COLO668 (cell line): ENCODE measurements at regions not wholly inside any gene's neighbourhood (a gene's known extent, or its start where the extent isn't known, plus 50 kb on each side); places are given as distances from the start of the nearest gene placed in this dataset.

Source experiments
- DNase-seq: peaks from one replicate; lab custom pipeline; 2025; ENCODE audit not compliant: unreplicated experiment; lab: John Stamatoyannopoulos, UW

DNA sequence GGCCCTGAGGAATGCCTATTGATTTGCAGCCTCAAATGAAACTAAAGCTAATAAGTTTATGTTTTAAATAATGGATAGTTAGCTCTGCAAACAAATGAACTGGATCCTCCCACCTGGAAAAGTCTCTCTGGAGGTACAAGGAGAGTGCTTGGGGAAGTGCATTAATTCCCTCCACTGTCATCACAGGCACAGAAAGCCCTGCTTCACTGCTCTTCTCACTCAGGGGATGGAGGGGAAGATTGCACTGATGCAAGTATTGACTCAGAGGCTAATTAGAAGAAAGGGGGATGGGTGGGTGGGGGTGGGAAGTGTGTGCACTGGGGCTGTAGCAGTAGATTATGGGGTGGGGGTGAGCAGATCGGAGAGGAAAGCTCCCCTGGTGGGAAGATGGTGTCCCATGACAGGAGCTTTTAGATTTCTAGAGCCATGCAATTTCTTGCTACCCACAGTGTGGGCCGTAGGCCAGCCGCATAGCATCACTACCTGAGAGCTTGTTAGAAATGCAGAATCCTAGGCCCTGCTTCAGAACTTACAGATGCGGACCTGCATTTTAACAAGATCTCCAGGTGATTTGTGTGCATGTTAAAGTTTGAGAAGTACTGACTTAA lies 163.9 kb downstream of the HIPK3 start:
- no peak for DNase-seq

DNA sequence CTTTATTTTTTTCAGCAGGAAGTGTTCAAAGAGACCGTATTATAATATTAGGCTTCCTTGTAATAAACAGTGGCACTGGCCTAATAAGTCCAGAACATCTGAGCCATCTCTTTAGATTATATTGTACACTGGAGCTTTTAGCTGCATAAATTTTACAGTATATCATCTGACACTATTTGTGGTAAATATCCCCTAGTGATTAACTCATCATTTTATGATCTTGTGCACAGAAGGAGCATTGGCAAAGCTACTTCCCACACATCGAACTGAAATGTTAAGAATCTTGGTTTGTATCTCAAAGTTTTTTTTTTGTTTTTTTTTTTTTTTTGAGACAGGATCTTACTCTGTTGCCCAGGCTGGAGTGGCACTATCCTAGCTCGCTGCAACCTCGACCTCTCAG lies 162.7 kb downstream of the HIPK3 start:
- no peak for DNase-seq

DNA sequence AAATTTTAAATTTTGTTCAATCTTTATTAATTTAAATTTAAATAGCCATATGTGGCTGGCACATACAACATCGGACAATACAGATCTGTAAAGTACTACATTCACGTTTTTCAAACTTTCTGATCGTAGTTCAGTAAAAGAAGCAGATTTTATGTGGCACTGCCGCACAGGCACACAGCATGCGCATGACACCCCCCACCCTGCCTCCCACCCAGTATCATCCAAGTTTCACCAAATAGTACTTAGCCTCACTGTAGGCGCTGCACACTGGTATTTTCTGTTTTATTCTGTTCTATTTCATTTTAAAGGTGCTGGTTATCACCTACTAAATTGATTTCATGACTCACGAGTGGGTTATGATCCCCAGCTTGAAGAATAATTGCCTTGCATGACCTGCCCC lies 159.9 kb downstream of the HIPK3 start:
- DNase-seq = no peak

DNA sequence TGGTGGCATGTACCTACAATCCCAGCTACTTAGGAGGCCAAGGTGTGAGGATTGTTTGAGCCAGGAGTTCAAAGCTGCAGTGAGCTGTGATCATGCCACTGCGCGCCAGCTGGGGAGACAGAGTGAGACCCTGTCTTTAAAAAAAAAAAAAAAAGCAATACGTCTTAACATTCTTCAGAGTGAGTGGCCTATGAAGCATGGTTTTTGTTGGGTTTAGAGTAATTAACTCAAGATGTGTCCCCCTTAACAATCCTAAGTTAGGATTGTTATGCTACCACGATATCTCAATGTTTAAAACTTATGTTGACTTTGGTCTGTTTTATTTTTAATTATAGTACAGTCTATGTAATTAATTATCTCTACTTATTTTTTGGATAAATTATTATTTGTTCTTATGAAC lies 156.1 kb downstream of the HIPK3 start:
- no peak for DNase-seq

DNA sequence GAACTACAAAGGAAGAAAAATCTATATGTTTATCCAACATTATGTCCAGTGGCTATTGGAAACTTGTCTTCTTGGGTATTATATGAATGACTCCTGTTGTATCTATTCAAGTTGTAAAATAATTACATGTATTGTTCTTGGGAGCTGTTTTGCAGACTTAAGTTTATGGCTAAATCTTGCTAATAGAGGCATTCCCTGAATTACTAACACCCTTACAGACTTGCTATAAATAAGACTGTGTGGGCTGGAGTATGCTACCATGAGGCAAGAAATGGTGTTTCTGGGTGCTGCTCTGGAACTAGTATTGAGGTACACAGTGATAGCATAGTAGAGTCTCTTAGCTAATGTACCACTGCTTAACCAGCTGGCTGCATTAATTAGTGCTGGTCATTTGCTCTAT lies 155.1 kb downstream of the HIPK3 start:
- DNase-seq = no peak

DNA sequence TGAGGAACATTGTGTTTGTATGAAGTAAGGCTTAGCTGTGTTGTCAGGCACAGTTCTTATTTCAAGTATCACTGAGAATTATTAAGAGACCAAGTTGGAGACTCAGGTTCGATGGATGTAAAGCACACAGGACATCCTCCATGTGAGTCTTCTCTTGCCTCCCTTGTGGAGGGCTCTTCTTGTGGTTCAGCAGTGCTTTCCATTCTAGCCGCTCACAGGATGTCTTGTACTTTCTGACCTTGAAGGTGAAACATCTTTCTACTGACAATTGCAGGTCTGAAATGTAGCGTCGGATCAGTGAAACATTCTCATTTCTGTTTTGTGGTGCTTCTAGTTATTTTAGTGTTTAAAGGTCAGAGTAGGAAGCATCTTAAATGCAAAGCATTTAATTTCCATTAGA lies 154.6 kb downstream of the HIPK3 start:
- DNase-seq = no peak

DNA sequence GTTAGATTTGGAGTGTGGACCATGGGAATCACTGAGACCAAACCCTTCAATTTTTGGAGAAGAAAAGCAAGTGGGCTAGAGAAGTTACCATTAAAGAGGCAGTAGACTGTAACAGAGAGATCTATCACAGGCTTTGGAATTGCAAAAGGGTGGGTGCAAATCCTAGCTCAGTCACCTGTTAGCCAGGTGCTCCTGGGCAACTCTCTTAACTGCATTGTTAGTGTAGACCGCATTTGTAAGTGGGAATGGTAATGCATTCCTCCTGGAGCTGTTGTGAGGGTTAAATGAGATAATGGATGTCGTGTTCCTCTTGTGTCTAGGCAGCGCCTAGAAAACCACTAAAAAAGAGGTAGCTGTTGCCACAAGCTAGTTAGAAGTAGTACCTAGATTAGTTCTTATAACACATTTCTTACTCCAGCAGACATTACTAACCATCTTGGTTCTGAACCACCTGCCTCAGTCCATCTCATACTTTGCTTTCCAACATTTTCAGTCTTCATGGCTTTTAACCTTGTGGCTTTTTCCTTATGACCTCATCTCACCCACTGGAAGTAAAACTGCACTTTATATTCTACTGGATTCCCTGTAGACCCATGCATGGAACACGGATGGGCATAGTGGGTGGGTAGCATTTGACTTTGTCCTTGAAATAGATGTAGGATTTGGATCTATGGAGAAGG lies 153.0 kb downstream of the HIPK3 start:
- DNase-seq = no peak
